H1 (cell line): ENCODE measurements at regions not wholly inside any gene's neighbourhood (a gene's known extent, or its start where the extent isn't known, plus 50 kb on each side); places are given as distances from the start of the nearest gene placed in this dataset.

Experiments used
- CTCF ChIA-PET: fragments of 300-600 bp; sonication (Branson Sonifier 250); formaldehyde crosslinking; loops from one replicate; lab custom pipeline; 2021; ENCODE audit not compliant: partially characterized antibody; lab: Charles Lee
- POLR2A ChIA-PET: fragments of 300-600 bp; sonication (Branson Sonifier 250); formaldehyde crosslinking; loops from one replicate; lab custom pipeline; 2021; ENCODE audit warnings: inconsistent platforms; ENCODE audit not compliant: partially characterized antibody; lab: Charles Lee
- DNase-seq, 2 experiments: peaks; one replicate each; pipeline versions ENCODE4 v3.0.0 to v3.0.0-alpha.2; 2010 to 2022; ENCODE audit warnings: low spot score in 2 of 2, low read depth in 1 of 2, mixed read lengths in 1 of 2
- FAIRE-seq: peaks from 2 replicates; lab custom pipeline; 2011; peaks lifted over from hg19 to GRCh38; lab: Jason Lieb, UNC
- H2AFZ ChIP-seq: 2 replicates; pipeline ENCODE4 v1.8.1; 2012; ENCODE audit warnings: low read length, inconsistent platforms
- H2AK5ac ChIP-seq: 2 replicates; pipeline ENCODE4 v1.6.1; 2013; ENCODE audit warnings: low read depth, low read length
- H2BK120ac ChIP-seq: replicated peaks from 2 replicates; pipeline ENCODE3; 2013; ENCODE audit warnings: low read depth, low read length, inconsistent platforms
- H2BK12ac ChIP-seq: 2 replicates; pipeline ENCODE4 v1.6.1; 2013; ENCODE audit warnings: low read depth, low read length
- H2BK15ac ChIP-seq: 2 replicates; pipeline ENCODE4 v1.6.1; 2013; ENCODE audit warnings: low read length
- H2BK20ac ChIP-seq: 2 replicates; pipeline ENCODE4 v1.6.1; 2013; ENCODE audit warnings: low read length
- H2BK5ac ChIP-seq: 2 replicates; pipeline ENCODE4 v1.6.1; 2013; ENCODE audit warnings: low read depth, low read length
- H3K14ac ChIP-seq: 2 replicates; pipeline ENCODE4 v1.6.1; 2013; ENCODE audit warnings: inconsistent platforms; ENCODE audit not compliant: insufficient read length
- H3K18ac ChIP-seq: 2 replicates; pipeline ENCODE4 v1.6.1; 2013; ENCODE audit warnings: low read length; ENCODE audit errors: extremely low read depth
- H3K23ac ChIP-seq: 2 replicates; pipeline ENCODE4 v1.6.1; 2013; ENCODE audit warnings: inconsistent platforms; ENCODE audit not compliant: insufficient read length
- H3K23me2 ChIP-seq: 2 replicates; pipeline ENCODE4 v1.6.1; 2013; ENCODE audit warnings: low read depth, low read length
- H3K27ac ChIP-seq: 2 replicates; pipeline ENCODE4 v1.6.1; 2011; ENCODE audit warnings: low read depth, low read length, inconsistent platforms
- H3K27me3 ChIP-seq, 4 experiments: replicated peaks in 1 of 4; 1 replicate in 1 of 4; 2 replicates in 3 of 4; pipeline versions ENCODE4 v1.6.1 to v1.8.1; 2011 to 2013; ENCODE audit warnings: low read length in 3 of 4, mild to moderate bottlenecking in 3 of 4, inconsistent platforms in 2 of 4, mixed read lengths in 2 of 4, moderate library complexity in 1 of 4; ENCODE audit not compliant: control insufficient read depth in 3 of 4, insufficient read depth in 3 of 4; ENCODE audit errors: extremely low read depth in 1 of 4
- H3K36me3 ChIP-seq, 4 experiments: 2 replicates each; pipeline versions ENCODE4 v1.6.1 to v1.8.1; 2011 to 2013; ENCODE audit warnings: mild to moderate bottlenecking in 4 of 4, low read length in 3 of 4, moderate library complexity in 2 of 4, control low read depth in 1 of 4, inconsistent platforms in 1 of 4; ENCODE audit not compliant: insufficient read depth in 4 of 4, control insufficient read depth in 2 of 4
- H3K4ac ChIP-seq: replicated peaks from 2 replicates; pipeline ENCODE3; 2013; ENCODE audit warnings: low read length, low read depth, mixed read lengths, inconsistent platforms; ENCODE audit not compliant: insufficient read length
- H3K4me1 ChIP-seq, 4 experiments: replicated peaks in 1 of 4; 1 replicate in 1 of 4; 2 replicates in 3 of 4; pipeline versions ENCODE4 v1.6.1 to v1.8.1; 2011 to 2013; ENCODE audit warnings: low read length in 3 of 4, inconsistent platforms in 2 of 4, mixed read lengths in 1 of 4; ENCODE audit not compliant: insufficient read depth in 4 of 4, control insufficient read depth in 3 of 4
- H3K4me2 ChIP-seq, 2 experiments: 2 replicates each; pipeline versions ENCODE4 v1.6.1 to v1.8.1; 2011 to 2013; ENCODE audit warnings: low read depth in 2 of 2, low read length in 2 of 2, control low read depth in 1 of 2, inconsistent platforms in 1 of 2, mild to moderate bottlenecking in 1 of 2; ENCODE audit not compliant: insufficient read depth in 1 of 2
- H3K4me3 ChIP-seq, 4 experiments: fragments of 200-600, 300-600 bp in 1 of 4; sonication (generic), shearing (Covaris generic), sonication (Bioruptor Twin) in 1 of 4; 2 replicates each; pipeline versions ENCODE4 v1.5.1 to v1.8.1; 2011 to 2016; ENCODE audit warnings: low read length in 4 of 4, low read depth in 3 of 4, control low read depth in 2 of 4, inconsistent platforms in 2 of 4, mild to moderate bottlenecking in 2 of 4, mixed read lengths in 1 of 4, moderate library complexity in 1 of 4; ENCODE audit not compliant: insufficient read depth in 2 of 4; ENCODE audit errors: extremely low read depth in 1 of 4
- H3K56ac ChIP-seq: replicated peaks from 2 replicates; pipeline ENCODE3; 2013; ENCODE audit warnings: low read depth, mild to moderate bottlenecking, mixed read lengths, low read length, inconsistent platforms; ENCODE audit not compliant: insufficient read length
- H3K79me1 ChIP-seq: 2 replicates; pipeline ENCODE4 v1.6.1; 2013; ENCODE audit warnings: low read depth, low read length, control low read depth
- H3K79me2 ChIP-seq, 2 experiments: 2 replicates each; pipeline versions ENCODE4 v1.6.1 to v1.8.1; 2012 to 2013; ENCODE audit warnings: low read length in 2 of 2, mild to moderate bottlenecking in 2 of 2, inconsistent platforms in 1 of 2; ENCODE audit not compliant: insufficient read depth in 2 of 2, control insufficient read depth in 1 of 2
- H3K9ac ChIP-seq, 4 experiments: replicated peaks in 1 of 4; 1 replicate in 1 of 4; 2 replicates in 3 of 4; pipeline versions ENCODE4 v1.6.1 to v1.8.1; 2011 to 2013; ENCODE audit warnings: low read depth in 3 of 4, low read length in 3 of 4, control low read depth in 2 of 4, mild to moderate bottlenecking in 2 of 4, moderate library complexity in 2 of 4, inconsistent platforms in 1 of 4; ENCODE audit errors: extremely low read depth in 1 of 4
- H3K9me3 ChIP-seq, 2 experiments: 2 replicates each; pipeline versions ENCODE4 v1.6.1 to v1.8.1; 2012 to 2013; ENCODE audit warnings: mild to moderate bottlenecking in 2 of 2, moderate library complexity in 2 of 2, control low read depth in 1 of 2, inconsistent platforms in 1 of 2, low read depth in 1 of 2, low read length in 1 of 2, mixed read lengths in 1 of 2; ENCODE audit not compliant: insufficient read depth in 2 of 2
- H4K20me1 ChIP-seq, 2 experiments: replicated peaks in 1 of 2; 2 replicates each; pipeline versions ENCODE3 to v1.8.1; 2011 to 2013; ENCODE audit warnings: inconsistent platforms in 2 of 2, low read length in 2 of 2, mild to moderate bottlenecking in 1 of 2; ENCODE audit not compliant: insufficient read depth in 2 of 2, control insufficient read depth in 1 of 2
- H4K5ac ChIP-seq: 2 replicates; pipeline ENCODE4 v1.6.1; 2013; ENCODE audit warnings: low read length, low read depth, mixed read lengths, inconsistent platforms; ENCODE audit not compliant: insufficient read length
- H4K8ac ChIP-seq: 2 replicates; pipeline ENCODE4 v1.8.0; 2013; ENCODE audit warnings: mild to moderate bottlenecking, moderate library complexity, low read length, inconsistent platforms; ENCODE audit not compliant: insufficient read depth; ENCODE audit errors: extremely low read depth
- H4K91ac ChIP-seq: replicated peaks from 2 replicates; pipeline ENCODE3; 2013; ENCODE audit warnings: low read length, mixed read lengths, inconsistent platforms; ENCODE audit not compliant: insufficient read length
- ASH2L ChIP-seq: fragments of 200-600, 300-600 bp; sonication (generic); IDR thresholded peaks from one replicate; pipeline ENCODE4 v1.7.1; 2017; ENCODE audit warnings: low read length
- BCL11A ChIP-seq, 2 experiments: IDR thresholded peaks; one replicate each; pipeline ENCODE4 v1.6.1; 2011; ENCODE audit warnings: low read depth in 2 of 2, low read length in 2 of 2, mild to moderate bottlenecking in 2 of 2
- JUN ChIP-seq: IDR thresholded peaks from 2 replicates; pipeline ENCODE4 v1.6.1; 2011; ENCODE audit warnings: low read depth, mild to moderate bottlenecking, improper control_type of control experiment, low read length
- KDM1A ChIP-seq: fragments of 200-600, 300-600 bp; sonication (generic); IDR thresholded peaks from 2 replicates; pipeline ENCODE4 v1.7.1; 2016; ENCODE audit warnings: mild to moderate bottlenecking, low read length, borderline replicate concordance
- SAP30 ChIP-seq: fragments of 300-600 bp; sonication (generic); IDR thresholded peaks from 2 replicates; pipeline ENCODE4 v1.7.1; 2012; ENCODE audit warnings: low read length, moderate library complexity, mild to moderate bottlenecking, inconsistent platforms; ENCODE audit not compliant: insufficient read depth, insufficient replicate concordance
- SIX5 ChIP-seq: IDR thresholded peaks from 2 replicates; pipeline ENCODE4 v1.6.1; 2011; ENCODE audit warnings: mild to moderate bottlenecking, low read depth, low read length
- TAF7 ChIP-seq: optimal IDR thresholded peaks from 2 replicates; pipeline ENCODE3; 2011; ENCODE audit warnings: low read depth, mild to moderate bottlenecking, inconsistent platforms, low read length, moderate library complexity, borderline replicate concordance
- WGBS, 2 experiments: shearing (Covaris generic) in 1 of 2; methylation state at CpG; one replicate each; pipeline versions ENCODE4 v1.1.6 to v1.1.7; 2013 to 2015; ENCODE audit warnings: low lambda C conversion rate in 2 of 2, mixed read lengths in 2 of 2, inconsistent platforms in 1 of 2, low coverage in 1 of 2, missing lambda C conversion rate in 1 of 2; ENCODE audit not compliant: insufficient replicate concordance in 2 of 2, insufficient coverage in 1 of 2, insufficient read length in 1 of 2; ENCODE audit errors: extremely low coverage in 1 of 2, missing lambda C conversion rate in 1 of 2; 5-methylcytosine and 5-hydroxymethylcytosine counted together

GRCh38 chr2:67057123-67057522 is 340.0 kb upstream of the ETAA1 start:
- no peak overlapping the region for H3K56ac ChIP-seq
- no peak overlapping the region for H2BK12ac ChIP-seq
- no peak overlapping the region for H4K5ac ChIP-seq
- H3K79me2 ChIP-seq, result no peaks in the 10 kb centered on the region
- H2BK120ac ChIP-seq, result no peak overlapping the region
- H3K9ac ChIP-seq, result no peak overlapping the region
- H3K27ac ChIP-seq, result no peak overlapping the region
- H3K27me3 ChIP-seq, result no peaks in the 10 kb centered on the region
- POLR2A ChIA-PET, result interaction anchor here (0.6 kb wide), 1 partner anchor 1968 kb away, joined by 3 read pairs; no protein-coding TSS in a partner anchor
- DNase-seq, result no peak
- no peak overlapping the region for H2AFZ ChIP-seq
- FAIRE-seq, result no peak
- H3K79me1 ChIP-seq, result no peaks in the 10 kb centered on the region
- H2BK15ac ChIP-seq, result no peak overlapping the region
- H3K14ac ChIP-seq, result no peak overlapping the region
- WGBS, 2 experiments, result 97% methylated on average over 3 of the region's 3 CpGs; no CpG with 5 or more reads in 1 of the 2 experiments
- CTCF ChIA-PET, result no interaction called here
- no peak overlapping the region for H2BK5ac ChIP-seq
- no peaks in the 10 kb centered on the region for H3K23me2 ChIP-seq
- H3K18ac ChIP-seq, result no peak overlapping the region
- TF ChIP-seq BCL11A (IDR thresholded peaks at IDR 0.05; ENCODE audit: low read depth in 2 of 2, low read length in 2 of 2), result no peak
- no peak for TF ChIP-seq TAF7
- TF ChIP-seq JUN, result no peak
- no peak for TF ChIP-seq ASH2L
- no peak for TF ChIP-seq KDM1A
- no peak for TF ChIP-seq SAP30
- no peak for TF ChIP-seq SIX5
- no peaks in the 10 kb centered on the region for H4K20me1 ChIP-seq
- H3K4me2 ChIP-seq, result no peak overlapping the region
- H3K9me3 ChIP-seq, result no peaks in the 10 kb centered on the region
- H2AK5ac ChIP-seq, result no peak overlapping the region
- H3K4me3 ChIP-seq, result no peak overlapping the region
- H3K4ac ChIP-seq, result no peak overlapping the region
- no peaks in the 10 kb centered on the region for H3K4me1 ChIP-seq
- no peak overlapping the region for H4K91ac ChIP-seq
- H4K8ac ChIP-seq, result no peak overlapping the region
- H3K36me3 ChIP-seq, result no peaks in the 10 kb centered on the region
- no peak overlapping the region for H2BK20ac ChIP-seq
- H3K23ac ChIP-seq, result no peak overlapping the region
